A549 (cell line): ENCODE measurements at regions not wholly inside any gene's neighbourhood (a gene's known extent, or its start where the extent isn't known, plus 50 kb on each side); places are given as distances from the start of the nearest gene placed in this dataset.

Experiments
- CHD2 ChIP-seq: fragments of 150-350 bp; IDR thresholded peaks from 2 replicates; pipeline ENCODE4 v1.6.1; 2014; ENCODE audit warnings: low read length; ENCODE audit not compliant: partially characterized antibody
- CTCF ChIP-seq: fragments of >200 bp; sonication (Bioruptor Twin); formaldehyde crosslinking; IDR thresholded peaks from 3 replicates; pipeline ENCODE4 v1.5.1; 2016
- E2F6 ChIP-seq: IDR thresholded peaks from 2 replicates; pipeline ENCODE4 v1.6.1; 2012; ENCODE audit warnings: low read depth, borderline replicate concordance
- EP300 ChIP-seq, 2 experiments: fragments of >200 bp; sonication (Bioruptor Twin); formaldehyde crosslinking; IDR thresholded peaks; 2 replicates in 1 of 2; 3 replicates in 1 of 2; pipeline ENCODE4 v1.6.1; 2016 to 2017
- FOSL2 ChIP-seq, 2 experiments: fragments of 450-650 bp in 1 of 2; fragments of >200 bp in 1 of 2; sonication (Bioruptor Twin) in 1 of 2; formaldehyde crosslinking; IDR thresholded peaks; 2 replicates each; pipeline versions ENCODE4 v1.5.0 to v1.6.1; 2016 to 2020; ENCODE audit warnings: mild to moderate bottlenecking in 1 of 2, moderate library complexity in 1 of 2
- HDAC2 ChIP-seq: fragments of 200-600 bp; sonication (generic); IDR thresholded peaks from 2 replicates; pipeline ENCODE4 v1.6.1; 2016
- MYC ChIP-seq: IDR thresholded peaks from 2 replicates; pipeline ENCODE4 v1.6.1; 2012; ENCODE audit warnings: mild to moderate bottlenecking, inconsistent platforms, low read length, improper control_type of control experiment, borderline replicate concordance
- REST ChIP-seq: fragments of 200-600 bp; sonication (generic); IDR thresholded peaks from 2 replicates; pipeline ENCODE4 v1.6.1; 2016; ENCODE audit warnings: antibody characterized with exemption, mild to moderate bottlenecking, moderate library complexity
- RFX5 ChIP-seq: fragments of 450-650 bp; IDR thresholded peaks from 2 replicates; pipeline ENCODE4 v1.7.1; 2014; ENCODE audit warnings: antibody characterized with exemption, mild to moderate bottlenecking, moderate library complexity
- RNF2 ChIP-seq: fragments of 200-600 bp; sonication (generic); IDR thresholded peaks from 2 replicates; pipeline ENCODE4 v1.6.1; 2016; ENCODE audit warnings: low read depth, mild to moderate bottlenecking, antibody characterized with exemption, moderate library complexity, borderline replicate concordance
- ZC3H11A ChIP-seq: fragments of 450-650 bp; IDR thresholded peaks from 2 replicates; pipeline ENCODE4 v1.6.1; 2014; ENCODE audit warnings: antibody characterized with exemption, mild to moderate bottlenecking
- ZFP36 ChIP-seq: fragments of 450-650 bp; IDR thresholded peaks from 2 replicates; pipeline ENCODE4 v1.6.1; 2014; ENCODE audit warnings: borderline replicate concordance; ENCODE audit not compliant: partially characterized antibody
- TF ChIP-seq, protein P1 (sequence below): fragments of 250-450 bp; sonication (Bioruptor Pico); IDR thresholded peaks from 2 replicates; pipeline ENCODE4 v1.5.0; 2021; ENCODE audit warnings: mild to moderate bottlenecking, moderate library complexity, borderline replicate concordance
- TF ChIP-seq, protein P2 (sequence below): fragments of 150-350 bp; IDR thresholded peaks from 2 replicates; pipeline ENCODE4 v1.6.1; 2014; ENCODE audit warnings: low read depth, mild to moderate bottlenecking, low read length

DNA sequence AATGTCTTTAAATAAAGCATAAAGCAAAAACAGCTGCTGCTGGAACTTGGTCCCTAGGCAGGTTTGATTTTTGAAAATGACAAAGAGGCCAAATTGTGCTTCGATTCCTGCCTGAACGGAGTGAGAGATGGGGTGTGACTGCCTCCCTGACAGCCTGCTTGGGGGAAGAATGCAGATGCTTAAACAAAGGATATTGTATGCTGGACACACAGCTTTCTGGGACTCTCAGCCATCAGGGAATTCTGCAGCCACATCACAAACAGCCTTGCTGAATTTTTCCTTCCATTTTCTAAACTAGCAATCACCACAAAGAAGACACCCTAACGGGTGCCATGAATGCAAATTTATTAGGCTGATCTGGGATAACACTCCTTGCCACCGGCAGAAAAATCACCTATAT lies 83.9 kb upstream of the CPEB2 start:
- TF ChIP-seq REST (no peak), RFX5 (no peak), EP300 (IDR thresholded peaks at IDR 0.05) (no peak), CTCF (no peak), MYC (no peak), E2F6 (no peak), ZC3H11A (no peak), RNF2 (no peak), ZFP36 (no peak), CHD2 (no peak), HDAC2 (no peak), FOSL2 (IDR thresholded peaks at IDR 0.05) (no peak), FOSL2 (CRISPR knock-in tag; IDR thresholded peaks at IDR 0.05) (no peak)
- TF ChIP-seq, protein P1, sequence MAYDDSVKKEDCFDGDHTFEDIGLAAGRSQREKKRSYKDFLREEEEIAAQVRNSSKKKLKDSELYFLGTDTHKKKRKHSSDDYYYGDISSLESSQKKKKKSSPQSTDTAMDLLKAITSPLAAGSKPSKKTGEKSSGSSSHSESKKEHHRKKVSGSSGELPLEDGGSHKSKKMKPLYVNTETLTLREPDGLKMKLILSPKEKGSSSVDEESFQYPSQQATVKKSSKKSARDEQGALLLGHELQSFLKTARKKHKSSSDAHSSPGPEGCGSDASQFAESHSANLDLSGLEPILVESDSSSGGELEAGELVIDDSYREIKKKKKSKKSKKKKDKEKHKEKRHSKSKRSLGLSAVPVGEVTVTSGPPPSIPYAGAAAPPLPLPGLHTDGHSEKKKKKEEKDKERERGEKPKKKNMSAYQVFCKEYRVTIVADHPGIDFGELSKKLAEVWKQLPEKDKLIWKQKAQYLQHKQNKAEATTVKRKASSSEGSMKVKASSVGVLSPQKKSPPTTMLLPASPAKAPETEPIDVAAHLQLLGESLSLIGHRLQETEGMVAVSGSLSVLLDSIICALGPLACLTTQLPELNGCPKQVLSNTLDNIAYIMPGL, result no peak
- TF ChIP-seq, protein P2, sequence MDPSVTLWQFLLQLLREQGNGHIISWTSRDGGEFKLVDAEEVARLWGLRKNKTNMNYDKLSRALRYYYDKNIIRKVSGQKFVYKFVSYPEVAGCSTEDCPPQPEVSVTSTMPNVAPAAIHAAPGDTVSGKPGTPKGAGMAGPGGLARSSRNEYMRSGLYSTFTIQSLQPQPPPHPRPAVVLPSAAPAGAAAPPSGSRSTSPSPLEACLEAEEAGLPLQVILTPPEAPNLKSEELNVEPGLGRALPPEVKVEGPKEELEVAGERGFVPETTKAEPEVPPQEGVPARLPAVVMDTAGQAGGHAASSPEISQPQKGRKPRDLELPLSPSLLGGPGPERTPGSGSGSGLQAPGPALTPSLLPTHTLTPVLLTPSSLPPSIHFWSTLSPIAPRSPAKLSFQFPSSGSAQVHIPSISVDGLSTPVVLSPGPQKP, result no peak
